HG03045 (cell line): ENCODE measurements at regions not wholly inside any gene's neighbourhood (a gene's known extent, or its start where the extent isn't known, plus 50 kb on each side); places are given as distances from the start of the nearest gene placed in this dataset.
"Not testable (repeated sequence)": the region's sequence is repeated elsewhere in the genome, so short reads cannot be mapped to it uniquely, and the experiment has no call there.

ENCODE experiments used
- ATAC-seq: cut with Tn5 transposase; IDR thresholded peaks from one replicate; pipeline ENCODE4 v1.9.1; 2021; ENCODE audit warnings: mild to moderate bottlenecking, moderate library complexity; ENCODE audit not compliant: unreplicated experiment

DNA sequence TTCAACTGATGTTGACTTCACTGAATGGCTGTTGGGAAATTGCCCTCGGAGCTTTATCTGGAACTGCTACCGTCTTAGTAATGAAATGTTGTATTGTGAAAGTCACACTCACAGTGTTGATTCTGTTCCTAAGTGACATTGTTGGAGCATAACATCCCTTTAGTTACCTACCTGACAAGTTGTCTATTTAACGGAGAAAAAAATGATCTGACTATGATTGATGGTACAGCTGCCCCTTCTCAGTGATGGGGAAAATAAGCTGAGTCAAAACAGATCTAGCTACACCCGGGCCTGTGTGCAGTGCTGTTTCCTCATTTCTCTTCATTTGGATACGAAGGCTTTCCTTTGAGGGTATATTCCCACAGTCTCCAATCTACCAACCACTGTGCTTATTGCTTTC is 472.3 kb upstream of the BRINP3 start:
- ATAC-seq: no peak

DNA sequence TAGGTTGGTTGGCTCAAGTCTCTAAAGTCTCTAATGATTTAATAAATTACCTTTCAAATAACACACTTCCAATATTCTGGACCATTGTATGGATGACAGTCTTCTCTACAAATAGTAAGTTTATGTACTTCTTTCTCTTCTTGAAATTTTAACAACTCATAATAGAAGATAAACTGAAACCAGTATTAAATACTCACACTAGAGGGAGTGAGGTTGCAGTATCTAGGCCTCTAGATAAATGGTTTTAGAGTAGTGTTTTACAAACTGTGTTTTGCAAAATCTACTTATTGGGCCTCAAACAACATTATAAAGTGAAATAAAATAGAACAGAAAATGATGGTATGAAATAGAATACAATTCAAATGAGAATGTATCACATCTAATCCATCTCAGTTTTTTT is 479.9 kb upstream of the BRINP3 start:
- ATAC-seq: no peak

DNA sequence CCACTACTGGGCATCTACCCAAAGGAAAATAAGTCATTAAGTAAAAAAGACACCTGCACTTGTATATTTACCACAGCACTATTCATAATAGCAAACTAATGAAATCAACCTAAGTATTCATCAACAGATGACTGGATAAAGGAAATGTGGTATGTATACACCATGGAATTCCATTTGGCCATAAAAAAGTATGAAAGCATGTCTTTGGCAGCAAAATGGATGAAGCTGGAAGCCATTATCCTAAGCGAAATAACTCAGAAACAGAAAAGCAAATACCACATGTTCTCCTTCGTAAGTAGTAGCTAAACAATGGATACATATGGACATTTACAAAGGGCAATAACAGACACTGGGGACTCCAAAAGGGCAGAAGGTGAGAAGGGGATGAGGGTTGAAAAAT is 485.7 kb upstream of the BRINP3 start:
- ATAC-seq: no peak

- no peak for ATAC-seq
Measured at GRCh38 chr1:190975827-190976226, 498.2 kb upstream of the BRINP3 start.

DNA sequence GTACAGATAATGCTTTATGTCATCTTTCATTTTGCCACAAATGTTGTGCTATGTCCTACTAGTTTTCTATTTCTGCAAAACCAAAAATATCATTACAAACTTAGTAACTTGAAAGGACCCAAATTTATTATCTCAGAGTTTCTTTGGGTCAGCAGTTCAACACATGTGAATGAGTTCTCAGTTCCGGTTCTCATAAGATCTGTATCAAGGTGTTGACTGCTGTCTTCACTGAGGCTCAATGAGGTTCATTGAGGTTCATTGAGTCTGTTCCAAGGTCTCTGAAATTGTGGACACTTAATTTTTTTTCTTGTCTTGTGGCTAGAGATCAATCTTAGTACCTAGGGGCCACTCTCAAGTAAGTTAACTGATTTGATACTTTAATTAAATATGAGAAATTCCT is 525.1 kb upstream of the BRINP3 start:
- ATAC-seq: no peak

GRCh38 chr1:191016765-191017164 is 539.1 kb upstream of the BRINP3 start:
- no peak for ATAC-seq

GRCh38 chr1:191022856-191023255 is 545.2 kb upstream of the BRINP3 start:
- no peak for ATAC-seq

DNA sequence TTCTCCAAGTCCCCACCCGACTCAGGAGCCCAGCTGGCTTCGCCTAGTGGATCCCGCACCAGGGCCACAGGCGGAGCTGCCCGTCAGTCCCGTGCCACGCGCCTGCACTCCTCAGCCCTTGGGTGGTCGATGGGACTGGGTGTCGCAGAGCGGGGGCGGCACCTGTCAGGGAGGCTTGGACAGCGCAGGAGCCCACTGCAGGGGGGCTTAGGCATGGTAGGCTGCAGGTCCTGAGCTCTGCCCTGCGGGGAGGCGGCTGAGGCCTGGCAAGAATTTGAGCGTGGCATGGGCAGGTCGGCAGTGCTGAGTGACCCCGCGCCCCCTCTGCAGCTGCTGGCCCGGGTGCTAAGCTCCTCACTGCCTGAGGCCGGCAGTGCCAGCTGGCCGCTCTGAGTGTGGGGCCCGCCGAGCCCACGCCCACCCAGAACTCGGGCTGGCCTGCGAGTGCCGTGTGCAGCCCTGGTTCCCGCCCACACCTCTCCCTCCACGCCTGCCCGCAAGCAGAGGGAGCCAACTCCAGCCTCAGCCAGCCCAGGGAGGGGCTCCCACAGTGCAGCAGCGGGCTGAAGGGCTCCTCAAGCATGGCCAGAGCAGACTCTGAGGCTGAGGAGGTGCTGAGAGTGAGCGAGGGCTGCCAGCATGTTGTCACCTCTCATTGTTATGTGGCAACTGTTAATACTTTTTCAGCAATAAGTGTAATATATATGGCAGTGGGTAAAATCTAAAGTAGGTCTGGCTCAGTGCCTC is 548.4 kb upstream of the BRINP3 start:
- no peak for ATAC-seq

- no peak for ATAC-seq
Measured at GRCh38 chr1:191026828-191027227, 549.2 kb upstream of the BRINP3 start.

- ATAC-seq: no peak
Measured at GRCh38 chr1:191034132-191034531, 556.5 kb upstream of the BRINP3 start.

- ATAC-seq: no peak
Measured at GRCh38 chr1:191043066-191043465, 565.4 kb upstream of the BRINP3 start.

DNA sequence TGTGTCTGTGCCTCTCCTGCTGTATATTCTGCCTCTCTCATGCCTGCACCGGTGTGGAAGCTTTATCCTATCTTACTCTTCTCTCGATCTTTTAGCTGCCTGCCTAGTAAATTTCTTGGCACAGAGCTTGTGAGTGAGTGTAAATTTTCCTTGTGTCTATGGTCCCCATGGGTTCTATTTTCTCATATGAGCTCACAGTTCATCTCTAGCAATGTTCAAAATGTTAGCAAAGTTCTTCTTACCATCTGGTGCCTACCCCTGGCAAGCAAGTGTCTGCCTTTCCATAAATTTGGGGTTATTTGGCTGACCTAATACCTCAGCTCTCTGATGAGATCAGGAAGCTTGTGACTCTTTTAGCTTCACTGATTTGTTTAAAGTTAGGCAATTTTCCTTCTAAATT is 572.1 kb upstream of the BRINP3 start:
- ATAC-seq: no peak

GRCh38 chr1:191052888-191053287 is 575.2 kb upstream of the BRINP3 start:
- no peak for ATAC-seq

- ATAC-seq: no peak
Measured at GRCh38 chr1:191065346-191065745, 587.7 kb upstream of the BRINP3 start.

DNA sequence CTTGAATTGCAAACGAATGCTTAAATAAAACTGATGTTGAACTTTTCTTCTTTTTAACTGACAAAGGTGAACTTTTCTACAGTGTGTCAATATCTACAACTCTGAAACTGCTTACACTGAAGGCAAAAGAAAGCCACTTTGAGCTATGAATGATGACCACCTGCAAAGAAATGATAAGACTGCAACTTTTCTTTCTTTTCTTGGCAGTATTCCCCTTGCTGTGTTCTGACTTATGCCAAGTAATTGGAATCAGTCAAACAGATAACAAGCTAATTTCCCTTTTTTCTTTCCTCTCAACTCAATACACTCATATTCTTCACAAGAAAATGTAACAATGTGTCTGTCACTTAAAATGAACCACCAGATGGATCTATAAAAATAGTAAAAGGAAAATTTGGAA is 588.1 kb upstream of the BRINP3 start:
- no peak for ATAC-seq

- no peak for ATAC-seq
Measured at GRCh38 chr1:191074881-191075280, 597.2 kb upstream of the BRINP3 start.

DNA sequence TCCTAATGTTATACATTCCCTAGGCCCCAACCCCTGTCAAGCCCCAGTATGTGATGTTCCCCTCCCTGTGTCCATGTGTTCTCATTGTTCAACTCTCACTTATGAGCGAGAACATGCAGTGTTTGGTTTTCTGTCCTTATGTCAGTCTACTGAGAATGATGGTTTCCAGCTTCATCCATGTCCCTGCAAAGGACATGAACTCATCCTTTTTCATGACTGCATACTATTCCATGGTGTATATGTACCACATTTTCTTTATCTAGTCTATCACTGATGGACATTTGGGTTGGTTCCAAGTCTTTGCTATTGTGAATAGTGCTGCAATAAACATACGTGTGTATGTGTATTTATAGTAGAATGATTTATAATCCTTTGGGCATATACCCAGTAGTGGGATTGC is 605.4 kb upstream of the BRINP3 start:
- ATAC-seq: not testable (repeated sequence)

DNA sequence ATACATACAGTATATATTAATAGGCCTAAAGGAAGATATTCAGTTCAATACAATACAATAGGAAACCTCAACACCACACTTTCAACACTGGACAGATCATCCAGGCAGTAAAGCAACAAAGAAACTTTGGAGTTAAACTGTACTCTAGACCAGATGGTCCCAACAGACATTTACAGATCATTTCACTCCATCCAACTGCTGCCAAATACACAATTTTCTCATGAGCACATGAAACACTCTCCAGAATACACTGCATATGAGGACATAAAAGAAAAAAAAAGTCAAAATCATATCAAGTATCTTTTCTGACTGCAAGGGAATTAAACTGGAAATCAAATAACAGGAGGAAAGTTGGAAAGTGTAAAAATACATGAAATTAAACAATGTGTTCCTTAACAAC is 607.5 kb upstream of the BRINP3 start:
- ATAC-seq: no peak

DNA sequence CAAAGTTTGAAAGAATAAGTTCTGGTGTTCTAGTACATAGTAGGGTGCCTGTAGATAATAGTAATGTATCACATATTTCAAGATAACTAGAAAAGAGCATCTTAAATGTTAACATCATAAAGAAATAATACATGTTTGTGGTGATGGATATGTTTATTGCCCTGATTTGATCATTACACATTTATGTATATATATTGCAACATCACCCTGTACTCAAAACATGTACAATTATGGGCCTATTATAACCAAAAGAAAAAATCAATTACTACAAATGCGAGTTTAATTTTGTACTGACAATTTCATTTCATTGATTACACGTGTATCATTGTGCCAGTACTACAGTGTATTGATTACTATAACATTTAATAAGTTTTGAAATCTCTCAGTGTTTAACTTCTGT is 609.2 kb upstream of the BRINP3 start:
- ATAC-seq: no peak

DNA sequence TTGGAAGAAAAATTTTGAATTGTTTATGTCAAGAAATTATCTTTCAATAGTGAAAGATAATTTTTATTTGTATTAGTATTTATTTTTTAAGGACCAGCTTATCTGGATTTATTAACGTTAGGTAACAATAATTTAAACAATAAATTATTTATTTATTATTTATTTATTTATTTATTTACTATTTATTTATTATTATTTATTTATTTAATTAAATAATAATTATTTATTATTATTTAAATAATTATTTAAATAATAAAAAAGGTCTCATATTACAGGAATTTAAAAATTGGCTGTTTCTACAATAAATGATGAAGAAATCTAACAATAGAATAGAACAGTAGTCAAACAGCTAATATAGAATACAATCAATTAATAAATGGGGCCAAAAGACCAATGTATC is 618.7 kb upstream of the BRINP3 start:
- ATAC-seq: no peak

DNA sequence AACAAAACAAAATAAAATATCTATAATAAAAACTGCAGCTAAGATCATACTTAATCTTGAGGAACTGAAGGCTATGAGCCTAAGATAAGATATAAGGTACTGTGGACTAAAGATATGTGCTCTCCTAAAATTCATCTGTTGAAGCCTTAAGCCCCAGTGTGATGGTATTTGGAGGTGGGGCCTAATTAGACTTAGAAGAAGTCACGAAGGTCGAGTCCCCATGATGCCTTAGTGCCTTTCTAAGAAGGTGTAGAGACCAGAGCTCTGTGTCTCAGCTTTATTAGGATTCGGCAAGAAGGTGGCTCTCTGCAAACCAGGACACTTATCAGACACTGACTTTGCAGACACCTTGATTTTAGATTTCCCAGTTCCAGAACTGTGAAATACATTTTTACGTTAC is 622.0 kb upstream of the BRINP3 start:
- ATAC-seq: no peak

DNA sequence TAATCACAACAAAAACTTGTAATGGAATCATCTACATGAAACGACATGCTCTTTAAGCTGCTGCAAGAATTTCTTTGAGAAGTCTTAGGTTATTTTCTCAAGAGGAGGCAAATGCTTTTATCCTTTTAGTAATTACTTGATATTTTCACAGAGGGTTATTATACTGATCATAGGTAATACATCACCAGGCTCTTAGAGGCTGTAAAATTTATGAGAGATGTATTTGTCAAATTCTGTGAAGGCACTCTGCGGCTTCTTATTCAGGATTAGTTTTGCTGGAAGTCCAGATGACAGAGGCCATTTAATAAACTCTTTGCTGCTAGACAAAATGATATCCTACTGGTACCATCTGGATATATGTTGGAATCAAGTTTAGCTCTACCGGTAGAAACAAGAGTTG is 624.3 kb upstream of the BRINP3 start:
- ATAC-seq: no peak

GRCh38 chr1:191125950-191126349 is 648.3 kb upstream of the BRINP3 start:
- ATAC-seq: no peak
